Body of pancreas (tissue), 4 donors: ENCODE measurements at regions not wholly inside any gene's neighbourhood (a gene's known extent, or its start where the extent isn't known, plus 50 kb on each side); places are given as distances from the start of the nearest gene placed in this dataset.

Experiments used
- POLR2A ChIP-seq, 3 donors: fragments of 450-650 bp; IDR thresholded peaks; one replicate each; pipeline ENCODE4 v1.6.1; 2016; ENCODE audit warnings: antibody characterized with exemption in 3 of 3, mild to moderate bottlenecking in 2 of 3
- TF ChIP-seq, protein P1 (sequence below), 7 experiments: fragments of 450-650 bp in 4 of 7; fragments of 200-600 bp in 3 of 7; sonication (generic) in 3 of 7; IDR thresholded peaks; one replicate each; pipeline ENCODE4 v1.5.1; 2016 to 2019; ENCODE audit warnings: antibody characterized with exemption in 7 of 7

DNA sequence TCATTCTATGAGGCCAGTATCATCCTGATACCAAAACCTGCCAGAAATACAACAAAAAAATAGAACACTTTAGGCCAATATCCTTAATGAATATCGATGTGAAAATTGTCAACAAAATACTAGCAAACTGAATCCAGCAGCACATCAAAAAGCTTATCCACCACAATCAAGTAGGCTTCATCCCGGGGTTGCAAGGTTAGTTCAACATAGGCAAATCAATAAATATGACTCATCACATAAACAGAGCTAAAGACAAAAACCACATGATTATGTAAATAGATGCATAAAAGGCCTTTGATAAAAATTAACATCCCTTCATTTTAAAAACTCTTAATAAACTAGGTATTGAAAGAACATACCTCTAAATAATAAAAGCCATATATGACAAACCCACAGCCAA lies 403.2 kb upstream of the AZI2 start:
- no peak for TF ChIP-seq POLR2A (IDR thresholded peaks at IDR 0.05)
- TF ChIP-seq, protein P1, sequence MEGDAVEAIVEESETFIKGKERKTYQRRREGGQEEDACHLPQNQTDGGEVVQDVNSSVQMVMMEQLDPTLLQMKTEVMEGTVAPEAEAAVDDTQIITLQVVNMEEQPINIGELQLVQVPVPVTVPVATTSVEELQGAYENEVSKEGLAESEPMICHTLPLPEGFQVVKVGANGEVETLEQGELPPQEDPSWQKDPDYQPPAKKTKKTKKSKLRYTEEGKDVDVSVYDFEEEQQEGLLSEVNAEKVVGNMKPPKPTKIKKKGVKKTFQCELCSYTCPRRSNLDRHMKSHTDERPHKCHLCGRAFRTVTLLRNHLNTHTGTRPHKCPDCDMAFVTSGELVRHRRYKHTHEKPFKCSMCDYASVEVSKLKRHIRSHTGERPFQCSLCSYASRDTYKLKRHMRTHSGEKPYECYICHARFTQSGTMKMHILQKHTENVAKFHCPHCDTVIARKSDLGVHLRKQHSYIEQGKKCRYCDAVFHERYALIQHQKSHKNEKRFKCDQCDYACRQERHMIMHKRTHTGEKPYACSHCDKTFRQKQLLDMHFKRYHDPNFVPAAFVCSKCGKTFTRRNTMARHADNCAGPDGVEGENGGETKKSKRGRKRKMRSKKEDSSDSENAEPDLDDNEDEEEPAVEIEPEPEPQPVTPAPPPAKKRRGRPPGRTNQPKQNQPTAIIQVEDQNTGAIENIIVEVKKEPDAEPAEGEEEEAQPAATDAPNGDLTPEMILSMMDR (IDR thresholded peaks at IDR 0.05) = no peak
